ENCODE measurements at regions not wholly inside any gene's neighbourhood (a gene's known extent, or its start where the extent isn't known, plus 50 kb on each side); places are given as distances from the start of the nearest gene placed in this dataset.

DNA sequence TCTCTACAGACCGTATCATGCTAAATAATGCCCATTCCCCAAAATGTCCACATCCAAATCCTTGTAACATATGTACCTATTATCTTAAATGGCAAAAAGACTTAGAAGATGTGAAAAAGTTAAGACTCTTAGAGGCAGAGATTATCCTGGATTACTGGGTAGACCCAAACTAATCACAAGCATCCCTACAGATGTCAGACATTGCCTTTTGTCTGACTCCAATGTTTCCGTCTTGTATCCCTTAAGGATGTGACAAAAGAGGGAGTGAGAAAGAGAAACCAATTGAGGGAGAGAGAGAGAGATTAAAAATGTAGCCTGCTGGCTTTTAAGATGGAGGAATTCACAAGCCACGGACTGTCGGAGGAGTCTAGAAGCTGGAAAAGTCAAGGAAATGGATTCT, 401.9 kb upstream of the FSTL5 start:
- TF ChIP-seq, protein P1, sequence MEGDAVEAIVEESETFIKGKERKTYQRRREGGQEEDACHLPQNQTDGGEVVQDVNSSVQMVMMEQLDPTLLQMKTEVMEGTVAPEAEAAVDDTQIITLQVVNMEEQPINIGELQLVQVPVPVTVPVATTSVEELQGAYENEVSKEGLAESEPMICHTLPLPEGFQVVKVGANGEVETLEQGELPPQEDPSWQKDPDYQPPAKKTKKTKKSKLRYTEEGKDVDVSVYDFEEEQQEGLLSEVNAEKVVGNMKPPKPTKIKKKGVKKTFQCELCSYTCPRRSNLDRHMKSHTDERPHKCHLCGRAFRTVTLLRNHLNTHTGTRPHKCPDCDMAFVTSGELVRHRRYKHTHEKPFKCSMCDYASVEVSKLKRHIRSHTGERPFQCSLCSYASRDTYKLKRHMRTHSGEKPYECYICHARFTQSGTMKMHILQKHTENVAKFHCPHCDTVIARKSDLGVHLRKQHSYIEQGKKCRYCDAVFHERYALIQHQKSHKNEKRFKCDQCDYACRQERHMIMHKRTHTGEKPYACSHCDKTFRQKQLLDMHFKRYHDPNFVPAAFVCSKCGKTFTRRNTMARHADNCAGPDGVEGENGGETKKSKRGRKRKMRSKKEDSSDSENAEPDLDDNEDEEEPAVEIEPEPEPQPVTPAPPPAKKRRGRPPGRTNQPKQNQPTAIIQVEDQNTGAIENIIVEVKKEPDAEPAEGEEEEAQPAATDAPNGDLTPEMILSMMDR (IDR thresholded peaks at IDR 0.05), result no peak
- TF ChIP-seq POLR2A (IDR thresholded peaks at IDR 0.05) (no peak), POLR2AphosphoS5 (IDR thresholded peaks at IDR 0.05; ENCODE audit: insufficient read depth in 1 of 2, low read depth in 1 of 2) (no peak)

All from vagina (tissue), 2 donors.